HG03520 (cell line): ENCODE measurements at regions not wholly inside any gene's neighbourhood (a gene's known extent, or its start where the extent isn't known, plus 50 kb on each side); places are given as distances from the start of the nearest gene placed in this dataset.
"Not testable (repeated sequence)": the region's sequence is repeated elsewhere in the genome, so short reads cannot be mapped to it uniquely, and the experiment has no call there.

Source experiments
- ATAC-seq: cut with Tn5 transposase; IDR thresholded peaks from one replicate; pipeline ENCODE4 v1.9.1; 2021; ENCODE audit warnings: mild to moderate bottlenecking, moderate library complexity; ENCODE audit not compliant: unreplicated experiment

GRCh38 chr9:42325142-42325541 is 141.7 kb downstream of the SPATA31A6 start:
- not testable (repeated sequence) for ATAC-seq

- ATAC-seq, result not testable (repeated sequence)
These were observed 142.1 kb downstream of the SPATA31A6 start for GRCh38 chr9:42325561-42325960.

- not testable (repeated sequence) for ATAC-seq
These were observed 143.0 kb downstream of the SPATA31A6 start for GRCh38 chr9:42326482-42326881.

GRCh38 chr9:42335342-42335741 is 151.9 kb downstream of the SPATA31A6 start:
- ATAC-seq, result not testable (repeated sequence)

GRCh38 chr9:42335984-42336657 is 152.7 kb downstream of the SPATA31A6 start:
- ATAC-seq, result not testable (repeated sequence)

- not testable (repeated sequence) for ATAC-seq
These were observed 154.8 kb downstream of the SPATA31A6 start for GRCh38 chr9:42338275-42338674.

GRCh38 chr9:42339671-42340434 is 156.4 kb downstream of the SPATA31A6 start:
- ATAC-seq, result not testable (repeated sequence)

GRCh38 chr9:42340435-42340723 is 156.9 kb downstream of the SPATA31A6 start:
- ATAC-seq, result not testable (repeated sequence)

GRCh38 chr9:42341860-42342259 is 158.4 kb downstream of the SPATA31A6 start:
- ATAC-seq, result not testable (repeated sequence)

- not testable (repeated sequence) for ATAC-seq
These were observed 158.8 kb downstream of the SPATA31A6 start for GRCh38 chr9:42342297-42342696.

GRCh38 chr9:42344508-42344907 is 161.0 kb downstream of the SPATA31A6 start:
- ATAC-seq, result not testable (repeated sequence)

GRCh38 chr9:42346916-42347315 is 163.5 kb downstream of the SPATA31A6 start:
- ATAC-seq, result not testable (repeated sequence)

GRCh38 chr9:42349181-42349580 is 165.7 kb downstream of the SPATA31A6 start:
- ATAC-seq, result not testable (repeated sequence)

- ATAC-seq, result not testable (repeated sequence)
These were observed 167.0 kb downstream of the SPATA31A6 start for GRCh38 chr9:42350412-42350811.

- not testable (repeated sequence) for ATAC-seq
These were observed 174.3 kb downstream of the SPATA31A6 start for GRCh38 chr9:42357604-42358373.

GRCh38 chr9:42358626-42359247 is 175.3 kb downstream of the SPATA31A6 start:
- ATAC-seq, result not testable (repeated sequence)

GRCh38 chr9:42364410-42365243 is 181.2 kb downstream of the SPATA31A6 start:
- ATAC-seq, result not testable (repeated sequence)

- ATAC-seq, result peak; percentile 85
These were observed 181.9 kb downstream of the SPATA31A6 start for GRCh38 chr9:42365244-42365945.

GRCh38 chr9:42368279-42368881 is 184.9 kb downstream of the SPATA31A6 start:
- not testable (repeated sequence) for ATAC-seq
